ENCODE measurements at regions not wholly inside any gene's neighbourhood (a gene's known extent, or its start where the extent isn't known, plus 50 kb on each side); places are given as distances from the start of the nearest gene placed in this dataset.
A peak's percentile ranks its signal among the peaks of the same experiment; 100 is the strongest.
"Not testable (repeated sequence)": the region's sequence is repeated elsewhere in the genome, so short reads cannot be mapped to it uniquely, and the experiment has no call there.

- in situ Hi-C loops (cut with HindIII; ENCODE audit: low pct_unique_long_range_greater_than_20kb, low sequenced_read_pairs) = no loop called here
These were observed 120.2 kb upstream of the LIPC start for GRCh38 chr15:58311556-58311955.

GRCh38 chr15:58312031-58312430 lies 119.8 kb upstream of the LIPC start:
- in situ Hi-C loops (cut with HindIII; ENCODE audit: low pct_unique_long_range_greater_than_20kb, low sequenced_read_pairs) = no loop called here
- DNase-seq (ENCODE audit: low read depth, low spot score) = no peak

More at GRCh38 chr15:58311556-58311955, 120.2 kb upstream of the LIPC start:
- DNase-seq (ENCODE audit: low read depth, low spot score) = no peak

GRCh38 chr15:58313304-58313703 lies 118.5 kb upstream of the LIPC start:
- in situ Hi-C loops (cut with HindIII; ENCODE audit: low pct_unique_long_range_greater_than_20kb, low sequenced_read_pairs) = no loop called here

GRCh38 chr15:58313810-58314592 lies 117.8 kb upstream of the LIPC start:
- in situ Hi-C loops (cut with HindIII; ENCODE audit: low pct_unique_long_range_greater_than_20kb, low sequenced_read_pairs) = no loop called here
- DNase-seq (ENCODE audit: low read depth, low spot score) = no peak

More at GRCh38 chr15:58313304-58313703, 118.5 kb upstream of the LIPC start:
- DNase-seq (ENCODE audit: low read depth, low spot score) = no peak

- no peak for DNase-seq (ENCODE audit: low read depth, low spot score)
- in situ Hi-C loops (cut with HindIII; ENCODE audit: low pct_unique_long_range_greater_than_20kb, low sequenced_read_pairs) = no loop called here
These were observed 117.1 kb upstream of the LIPC start for GRCh38 chr15:58314593-58315216.

GRCh38 chr15:58318517-58318916 lies 113.3 kb upstream of the LIPC start:
- DNase-seq (ENCODE audit: low read depth, low spot score) = no peak
- in situ Hi-C loops (cut with HindIII; ENCODE audit: low pct_unique_long_range_greater_than_20kb, low sequenced_read_pairs) = no loop called here

GRCh38 chr15:58321034-58321433 lies 110.8 kb upstream of the LIPC start:
- in situ Hi-C loops (cut with HindIII; ENCODE audit: low pct_unique_long_range_greater_than_20kb, low sequenced_read_pairs) = no loop called here
- no peak for DNase-seq (ENCODE audit: low read depth, low spot score)

- DNase-seq (ENCODE audit: low read depth, low spot score) = no peak
- in situ Hi-C loops (cut with HindIII; ENCODE audit: low pct_unique_long_range_greater_than_20kb, low sequenced_read_pairs) = no loop called here
These were observed 109.5 kb upstream of the LIPC start for GRCh38 chr15:58322253-58322652.

- DNase-seq (ENCODE audit: low read depth, low spot score); in situ Hi-C loops (cut with HindIII; ENCODE audit: low pct_unique_long_range_greater_than_20kb, low sequenced_read_pairs): not testable (repeated sequence)
These were observed 108.5 kb upstream of the LIPC start for GRCh38 chr15:58323321-58323720.

- in situ Hi-C loops (cut with HindIII; ENCODE audit: low pct_unique_long_range_greater_than_20kb, low sequenced_read_pairs) = no loop called here
- no peak for DNase-seq (ENCODE audit: low read depth, low spot score)
These were observed 107.3 kb upstream of the LIPC start for GRCh38 chr15:58324533-58324932.

GRCh38 chr15:58327958-58328357 lies 103.8 kb upstream of the LIPC start:
- in situ Hi-C loops (cut with HindIII; ENCODE audit: low pct_unique_long_range_greater_than_20kb, low sequenced_read_pairs) = no loop called here
- no peak for DNase-seq (ENCODE audit: low read depth, low spot score)

GRCh38 chr15:58329211-58329610 lies 102.6 kb upstream of the LIPC start:
- in situ Hi-C loops (cut with HindIII; ENCODE audit: low pct_unique_long_range_greater_than_20kb, low sequenced_read_pairs) = no loop called here
- no peak for DNase-seq (ENCODE audit: low read depth, low spot score)

- in situ Hi-C loops (cut with HindIII; ENCODE audit: low pct_unique_long_range_greater_than_20kb, low sequenced_read_pairs) = no loop called here
- no peak for DNase-seq (ENCODE audit: low read depth, low spot score)
These were observed 101.8 kb upstream of the LIPC start for GRCh38 chr15:58329781-58330671.

GRCh38 chr15:58330741-58331559 lies 100.8 kb upstream of the LIPC start:
- in situ Hi-C loops (cut with HindIII; ENCODE audit: low pct_unique_long_range_greater_than_20kb, low sequenced_read_pairs) = no loop called here
- no peak for DNase-seq (ENCODE audit: low read depth, low spot score)

GRCh38 chr15:58331560-58331912 lies 100.3 kb upstream of the LIPC start:
- in situ Hi-C loops (cut with HindIII; ENCODE audit: low pct_unique_long_range_greater_than_20kb, low sequenced_read_pairs) = no loop called here
- DNase-seq (ENCODE audit: low read depth, low spot score) = no peak

- peak; percentile 85 for DNase-seq (ENCODE audit: low read depth, low spot score)
- in situ Hi-C loops (cut with HindIII; ENCODE audit: low pct_unique_long_range_greater_than_20kb, low sequenced_read_pairs) = no loop called here
These were observed 99.7 kb upstream of the LIPC start for GRCh38 chr15:58331913-58332675.
